ENCODE measurements at regions not wholly inside any gene's neighbourhood (a gene's known extent, or its start where the extent isn't known, plus 50 kb on each side); places are given as distances from the start of the nearest gene placed in this dataset.

GRCh38 chr1:163796394-163796821 is 474.7 kb downstream of the NUF2 start:
- TF ChIP-seq CTCF (IDR thresholded peaks at IDR 0.05) (no peak), TCF7L2 (IDR thresholded peaks at IDR 0.05; ENCODE audit: low read depth, low read length) (no peak), SIN3A (IDR thresholded peaks at IDR 0.05; ENCODE audit: borderline replicate concordance, insufficient read depth, low read depth, low read length) (no peak), POLR2AphosphoS5 (IDR thresholded peaks at IDR 0.05; ENCODE audit: low read depth, low read length) (no peak), REST (IDR thresholded peaks at IDR 0.05; ENCODE audit: insufficient read depth in 1 of 2, low read depth in 2 of 2, low read length in 1 of 2) (no peak)
- in situ Hi-C loops (cut with HindIII; ENCODE audit: low pct_unique_long_range_greater_than_20kb, low sequenced_read_pairs), result no loop called here
- no peaks in the 10 kb centered on the region for H3K36me3 ChIP-seq (ENCODE audit: control insufficient read depth, insufficient read depth, low read length)
- intact Hi-C loops (cut with micrococcal nuclease; ENCODE audit: unreplicated experiment), result no loop called here
- H3K9me3 ChIP-seq (ENCODE audit: control insufficient read depth, insufficient read depth, low read depth, low read length), result no peaks in the 10 kb centered on the region
- no TSS peak for BruUV-seq (replicated peaks)
- DNase-seq (ENCODE audit: low read depth, low spot score) (peak; percentile 36), ATAC-seq (peak; percentile 51; the same call in 1 of the 2 replicates)
- H3K27ac ChIP-seq (ENCODE audit: low read length), result no peak overlapping the region
- no peak overlapping the region for H3K4me3 ChIP-seq (ENCODE audit: low read depth in 2 of 2, low read length in 2 of 2)
- ChIA-PET POLR2A (no interaction called here), CTCF (no interaction called here)
- no peaks in the 10 kb centered on the region for H3K27me3 ChIP-seq (ENCODE audit: control insufficient read depth, insufficient read depth, low read length)
- no peaks in the 10 kb centered on the region for H3K4me1 ChIP-seq (ENCODE audit: control insufficient read depth, insufficient read depth, low read length)

DNA sequence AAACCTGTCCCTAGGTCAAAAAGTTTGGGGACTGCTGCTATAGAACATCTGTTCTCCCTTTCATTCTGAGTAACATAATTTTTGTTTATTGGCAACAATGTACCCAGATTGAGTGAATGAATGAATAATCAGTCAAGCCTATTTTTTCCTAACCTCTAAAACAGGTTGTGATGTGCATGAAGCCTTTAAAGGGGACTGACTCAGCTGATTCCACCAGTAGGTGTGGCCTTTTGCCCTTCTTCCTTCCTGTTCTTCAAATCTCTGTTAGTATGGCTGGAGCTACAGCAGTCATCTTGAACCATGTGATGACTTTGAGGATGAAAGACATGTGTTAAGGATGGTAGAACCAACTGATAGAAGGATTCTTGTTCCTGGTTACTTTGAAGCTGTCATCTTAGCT is 476.1 kb downstream of the NUF2 start:
- Histone ChIP-seq H3K27ac (ENCODE audit: low read length) (no peak overlapping the region), H3K27me3 (ENCODE audit: control insufficient read depth, insufficient read depth, low read length) (no peaks in the 10 kb centered on the region), H3K4me1 (ENCODE audit: control insufficient read depth, insufficient read depth, low read length) (no peaks in the 10 kb centered on the region), H3K36me3 (ENCODE audit: control insufficient read depth, insufficient read depth, low read length) (no peaks in the 10 kb centered on the region), H3K4me3 (ENCODE audit: low read depth in 2 of 2, low read length in 2 of 2) (no peak overlapping the region), H3K9me3 (ENCODE audit: control insufficient read depth, insufficient read depth, low read depth, low read length) (no peaks in the 10 kb centered on the region)
- in situ Hi-C loops (cut with HindIII; ENCODE audit: low pct_unique_long_range_greater_than_20kb, low sequenced_read_pairs), result no loop called here
- no peak for DNase-seq (ENCODE audit: low read depth, low spot score)
- TF ChIP-seq SIN3A (IDR thresholded peaks at IDR 0.05; ENCODE audit: borderline replicate concordance, insufficient read depth, low read depth, low read length), result no peak
- TF ChIP-seq POLR2AphosphoS5 (IDR thresholded peaks at IDR 0.05; ENCODE audit: low read depth, low read length), result no peak
- ATAC-seq, result no peak
- intact Hi-C loops (cut with micrococcal nuclease; ENCODE audit: unreplicated experiment), result no loop called here
- ChIA-PET POLR2A (no interaction called here), CTCF (no interaction called here)
- BruUV-seq (replicated peaks), result no TSS peak

GRCh38 chr1:163799190-163799805 is 477.5 kb downstream of the NUF2 start:
- no peaks in the 10 kb centered on the region for H3K27me3 ChIP-seq (ENCODE audit: control insufficient read depth, insufficient read depth, low read length)
- H3K27ac ChIP-seq (ENCODE audit: low read length), result no peak overlapping the region
- TF ChIP-seq SIN3A (IDR thresholded peaks at IDR 0.05; ENCODE audit: borderline replicate concordance, insufficient read depth, low read depth, low read length), result no peak
- no peak for TF ChIP-seq TCF7L2 (IDR thresholded peaks at IDR 0.05; ENCODE audit: low read depth, low read length)
- TF ChIP-seq POLR2AphosphoS5 (IDR thresholded peaks at IDR 0.05; ENCODE audit: low read depth, low read length), result no peak
- no peak for TF ChIP-seq CTCF (IDR thresholded peaks at IDR 0.05)
- no peak for TF ChIP-seq REST (IDR thresholded peaks at IDR 0.05; ENCODE audit: insufficient read depth in 1 of 2, low read depth in 2 of 2, low read length in 1 of 2)
- H3K4me1 ChIP-seq (ENCODE audit: control insufficient read depth, insufficient read depth, low read length), result no peaks in the 10 kb centered on the region
- no peak overlapping the region for H3K4me3 ChIP-seq (ENCODE audit: low read depth in 2 of 2, low read length in 2 of 2)
- intact Hi-C loops (cut with micrococcal nuclease; ENCODE audit: unreplicated experiment) (no loop called here), in situ Hi-C loops (cut with HindIII; ENCODE audit: low pct_unique_long_range_greater_than_20kb, low sequenced_read_pairs) (no loop called here)
- ATAC-seq, result no peak
- ChIA-PET POLR2A (no interaction called here), CTCF (no interaction called here)
- no peaks in the 10 kb centered on the region for H3K36me3 ChIP-seq (ENCODE audit: control insufficient read depth, insufficient read depth, low read length)
- no peak for DNase-seq (ENCODE audit: low read depth, low spot score)
- no TSS peak for BruUV-seq (replicated peaks)
- H3K9me3 ChIP-seq (ENCODE audit: control insufficient read depth, insufficient read depth, low read depth, low read length), result no peaks in the 10 kb centered on the region
